ENCODE measurements at regions not wholly inside any gene's neighbourhood (a gene's known extent, or its start where the extent isn't known, plus 50 kb on each side); places are given as distances from the start of the nearest gene placed in this dataset.

DNA sequence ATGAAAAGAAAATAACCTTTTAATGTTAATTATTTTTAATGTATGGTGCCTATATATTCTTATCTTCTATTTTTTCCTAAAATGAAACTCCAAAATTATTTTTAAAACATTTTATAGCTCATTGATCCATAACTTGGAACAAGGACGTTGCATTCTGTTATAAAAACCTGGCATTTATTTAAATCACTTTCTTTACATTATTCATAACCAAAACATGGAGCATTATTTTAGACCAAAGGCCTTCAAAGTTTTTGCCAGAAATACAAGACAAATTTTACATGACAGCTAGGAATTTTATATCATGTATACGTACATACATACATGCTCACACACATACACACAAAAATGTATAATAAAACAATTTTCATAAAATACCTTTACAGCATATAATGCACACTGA, 259.8 kb downstream of the QDPR start:
- TF ChIP-seq, protein P1, sequence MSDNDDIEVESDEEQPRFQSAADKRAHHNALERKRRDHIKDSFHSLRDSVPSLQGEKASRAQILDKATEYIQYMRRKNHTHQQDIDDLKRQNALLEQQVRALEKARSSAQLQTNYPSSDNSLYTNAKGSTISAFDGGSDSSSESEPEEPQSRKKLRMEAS (IDR thresholded peaks at IDR 0.05), result no peak
- TF ChIP-seq FOXM1 (IDR thresholded peaks at IDR 0.05; ENCODE audit: borderline replicate concordance, low read depth) (no peak), TEAD4 (IDR thresholded peaks at IDR 0.05) (no peak), RAD21 (IDR thresholded peaks at IDR 0.05; ENCODE audit: low read depth) (no peak), ZBTB7A (IDR thresholded peaks at IDR 0.05; ENCODE audit: low read depth) (no peak), EP300 (IDR thresholded peaks at IDR 0.05; ENCODE audit: borderline replicate concordance) (no peak), CEBPB (IDR thresholded peaks at IDR 0.05) (no peak), REST (IDR thresholded peaks at IDR 0.05; ENCODE audit: low read depth) (no peak)

Data from Ishikawa (cell line).